SJSA1 (cell line): ENCODE measurements at regions not wholly inside any gene's neighbourhood (a gene's known extent, or its start where the extent isn't known, plus 50 kb on each side); places are given as distances from the start of the nearest gene placed in this dataset.

Source experiments
- DNase-seq, 2 experiments: peaks; one replicate each; pipeline ENCODE4 v3.0.0-alpha.2; 2015 to 2020; ENCODE audit warnings: low spot score in 2 of 2, low read depth in 1 of 2
- H3K27ac ChIP-seq: fragments of 250-450 bp; sonication (Bioruptor Pico); 2 replicates; pipeline ENCODE4 v1.5.1; 2020; ENCODE audit warnings: mild to moderate bottlenecking, moderate library complexity
- H3K27me3 ChIP-seq: fragments of 250-450 bp; sonication (Bioruptor Pico); replicated peaks from 2 replicates; pipeline ENCODE4 v1.5.1; 2020; ENCODE audit warnings: mild to moderate bottlenecking, moderate library complexity
- H3K36me3 ChIP-seq: fragments of 250-450 bp; sonication (Bioruptor Pico); 2 replicates; pipeline ENCODE4 v1.5.1; 2020; ENCODE audit warnings: mild to moderate bottlenecking
- H3K4me1 ChIP-seq: fragments of 250-450 bp; sonication (Bioruptor Pico); replicated peaks from 2 replicates; pipeline ENCODE4 v1.6.1; 2021; ENCODE audit warnings: mild to moderate bottlenecking
- H3K4me3 ChIP-seq: fragments of 250-450 bp; sonication (Bioruptor Pico); 2 replicates; pipeline ENCODE4 v1.5.1; 2020; ENCODE audit warnings: mild to moderate bottlenecking
- H3K9me3 ChIP-seq: fragments of 250-450 bp; sonication (Bioruptor Pico); replicated peaks from 2 replicates; pipeline ENCODE4 v1.5.1; 2020; ENCODE audit warnings: mild to moderate bottlenecking

GRCh38 chr11:24289301-24289700, 207.6 kb upstream of the LUZP2 start:
- Histone ChIP-seq H3K4me1 (no peaks in the 10 kb centered on the region), H3K36me3 (no peaks in the 10 kb centered on the region), H3K4me3 (no peak overlapping the region), H3K9me3 (no peaks in the 10 kb centered on the region), H3K27me3 (no peaks in the 10 kb centered on the region), H3K27ac (no peak overlapping the region)
- DNase-seq = no peak

GRCh38 chr11:24293964-24294363, 202.9 kb upstream of the LUZP2 start:
- H3K4me1 ChIP-seq = no peaks in the 10 kb centered on the region
- no peak overlapping the region for H3K4me3 ChIP-seq
- H3K27me3 ChIP-seq = no peaks in the 10 kb centered on the region
- no peak overlapping the region for H3K27ac ChIP-seq
- H3K36me3 ChIP-seq = no peaks in the 10 kb centered on the region
- no peaks in the 10 kb centered on the region for H3K9me3 ChIP-seq
- DNase-seq = no peak

DNA sequence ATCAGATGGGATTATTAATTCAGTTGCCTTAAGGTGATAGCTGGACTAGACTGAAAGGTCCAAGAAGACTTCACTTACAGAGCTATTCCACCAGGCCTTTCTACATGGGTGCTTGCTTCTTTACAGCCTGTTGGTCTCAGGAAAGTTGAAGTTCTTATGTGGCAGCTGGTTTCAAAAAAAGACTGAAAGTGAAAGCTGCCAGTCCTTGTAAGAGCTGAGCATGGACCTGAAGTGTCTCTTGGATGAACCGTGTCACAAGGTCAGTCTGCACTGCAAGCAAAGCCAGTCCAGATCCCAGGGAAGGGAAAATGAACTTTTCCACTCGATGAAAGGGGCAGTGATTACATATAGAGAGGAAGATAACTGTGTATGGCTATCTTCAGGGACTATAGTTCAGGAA, 201.5 kb upstream of the LUZP2 start:
- no peaks in the 10 kb centered on the region for H3K27me3 ChIP-seq
- no peaks in the 10 kb centered on the region for H3K4me1 ChIP-seq
- no peak overlapping the region for H3K4me3 ChIP-seq
- H3K27ac ChIP-seq = no peak overlapping the region
- no peaks in the 10 kb centered on the region for H3K9me3 ChIP-seq
- no peak for DNase-seq
- H3K36me3 ChIP-seq = no peaks in the 10 kb centered on the region

- no peak overlapping the region for H3K4me3 ChIP-seq
- H3K9me3 ChIP-seq = no peaks in the 10 kb centered on the region
- DNase-seq = no peak
- H3K27ac ChIP-seq = no peak overlapping the region
- no peaks in the 10 kb centered on the region for H3K36me3 ChIP-seq
- no peaks in the 10 kb centered on the region for H3K4me1 ChIP-seq
- H3K27me3 ChIP-seq = no peaks in the 10 kb centered on the region
These were observed 199.4 kb upstream of the LUZP2 start for GRCh38 chr11:24297461-24297860.

DNA sequence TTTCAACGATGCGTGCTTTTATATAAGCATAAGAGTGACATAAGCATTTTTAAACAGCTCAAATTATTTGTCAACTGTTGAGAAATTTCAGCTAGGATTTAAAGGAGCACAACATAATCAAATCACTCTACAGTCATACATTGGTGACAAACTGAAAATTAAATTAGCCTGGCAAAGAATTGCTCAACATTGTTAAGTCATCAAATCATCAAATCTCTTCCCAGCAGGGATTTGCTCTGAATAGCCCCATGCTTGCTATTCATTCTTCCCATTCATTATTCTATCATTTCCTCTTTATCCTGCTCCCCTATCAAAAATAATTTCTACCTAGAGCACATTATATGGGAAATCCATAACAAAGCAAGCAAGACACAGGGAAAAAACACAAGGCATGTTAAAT, 198.7 kb upstream of the LUZP2 start:
- Histone ChIP-seq H3K36me3 (no peaks in the 10 kb centered on the region), H3K27me3 (no peaks in the 10 kb centered on the region), H3K4me1 (no peaks in the 10 kb centered on the region), H3K27ac (no peak overlapping the region), H3K4me3 (no peak overlapping the region), H3K9me3 (no peaks in the 10 kb centered on the region)
- DNase-seq = no peak

GRCh38 chr11:24311974-24312373, 184.9 kb upstream of the LUZP2 start:
- H3K27ac ChIP-seq = no peak overlapping the region
- H3K9me3 ChIP-seq = no peaks in the 10 kb centered on the region
- H3K36me3 ChIP-seq = no peaks in the 10 kb centered on the region
- no peak overlapping the region for H3K4me3 ChIP-seq
- no peak for DNase-seq
- H3K4me1 ChIP-seq = no peaks in the 10 kb centered on the region
- no peaks in the 10 kb centered on the region for H3K27me3 ChIP-seq

GRCh38 chr11:24312464-24313238, 184.2 kb upstream of the LUZP2 start:
- Histone ChIP-seq H3K4me1 (no peaks in the 10 kb centered on the region), H3K4me3 (no peak overlapping the region), H3K27me3 (no peaks in the 10 kb centered on the region), H3K36me3 (no peaks in the 10 kb centered on the region), H3K9me3 (no peaks in the 10 kb centered on the region), H3K27ac (no peak overlapping the region)
- no peak for DNase-seq

DNA sequence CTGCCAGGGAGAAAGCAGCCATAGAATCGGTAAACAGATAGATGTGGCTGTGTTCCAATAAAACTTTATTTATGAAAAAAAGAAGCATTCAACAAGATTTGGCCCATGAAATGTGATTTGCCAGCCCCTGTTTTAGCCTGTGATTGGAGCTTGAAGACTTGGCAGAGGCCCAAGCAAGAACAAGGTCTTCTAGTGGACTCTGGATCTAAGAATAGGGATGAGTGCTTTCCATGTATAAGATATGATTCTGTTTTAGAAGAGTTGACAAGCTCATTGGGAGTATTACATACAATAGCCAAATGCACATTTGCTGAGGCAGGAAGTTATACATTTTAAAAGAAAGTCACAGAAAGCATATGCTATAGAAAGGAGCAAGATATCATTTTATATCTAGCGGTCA, 175.6 kb upstream of the LUZP2 start:
- no peak overlapping the region for H3K27ac ChIP-seq
- H3K4me1 ChIP-seq = no peaks in the 10 kb centered on the region
- H3K36me3 ChIP-seq = no peaks in the 10 kb centered on the region
- no peak for DNase-seq
- no peak overlapping the region for H3K4me3 ChIP-seq
- no peaks in the 10 kb centered on the region for H3K27me3 ChIP-seq
- no peaks in the 10 kb centered on the region for H3K9me3 ChIP-seq

DNA sequence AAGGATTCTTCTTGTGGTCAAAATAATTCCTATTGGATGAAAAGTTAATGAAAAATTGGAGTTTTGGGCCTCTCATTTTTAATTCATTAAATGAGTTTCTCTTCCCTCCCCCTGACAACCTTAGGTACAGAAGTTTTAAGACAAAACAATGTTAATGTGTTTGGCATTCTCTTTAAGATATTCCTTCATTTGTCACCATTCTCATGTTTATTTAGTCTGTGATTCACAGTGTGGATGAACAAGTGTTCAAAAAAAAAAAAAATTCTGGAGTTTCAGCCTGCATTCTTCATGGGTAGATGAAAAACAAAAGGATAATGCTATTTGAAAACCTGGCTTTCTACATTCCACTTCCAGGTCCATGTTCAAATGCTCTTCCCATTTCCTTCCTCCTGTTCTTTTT, 172.6 kb upstream of the LUZP2 start:
- Histone ChIP-seq H3K27me3 (no peaks in the 10 kb centered on the region), H3K9me3 (no peaks in the 10 kb centered on the region), H3K36me3 (no peaks in the 10 kb centered on the region), H3K27ac (no peak overlapping the region), H3K4me1 (no peaks in the 10 kb centered on the region), H3K4me3 (no peak overlapping the region)
- no peak for DNase-seq

DNA sequence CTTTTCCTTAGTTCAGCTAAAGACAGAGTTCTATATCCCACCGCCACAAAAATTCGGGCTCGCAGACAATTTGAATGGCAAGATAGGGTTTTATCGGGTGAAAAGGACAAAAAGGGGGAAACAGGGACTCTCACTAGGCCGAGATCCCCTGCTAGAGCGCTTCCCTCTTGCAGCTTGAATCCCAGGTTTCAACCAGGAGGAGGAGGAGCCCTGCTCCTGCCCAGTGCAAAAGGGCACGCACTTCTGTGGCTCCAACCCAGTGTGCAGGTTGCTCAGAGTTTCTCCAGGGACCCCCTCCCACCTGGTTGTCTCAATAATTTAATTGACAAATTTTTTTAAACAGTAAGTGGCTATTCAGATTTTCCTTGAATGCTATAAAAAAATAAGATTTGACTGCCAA, 152.6 kb upstream of the LUZP2 start:
- no peaks in the 10 kb centered on the region for H3K36me3 ChIP-seq
- H3K9me3 ChIP-seq = no peaks in the 10 kb centered on the region
- no peak for DNase-seq
- no peak overlapping the region for H3K27ac ChIP-seq
- H3K4me3 ChIP-seq = no peak overlapping the region
- no peaks in the 10 kb centered on the region for H3K27me3 ChIP-seq
- no peaks in the 10 kb centered on the region for H3K4me1 ChIP-seq

GRCh38 chr11:24348908-24349307, 147.9 kb upstream of the LUZP2 start:
- Histone ChIP-seq H3K27ac (no peak overlapping the region), H3K27me3 (no peaks in the 10 kb centered on the region), H3K9me3 (no peaks in the 10 kb centered on the region), H3K36me3 (no peaks in the 10 kb centered on the region), H3K4me1 (no peaks in the 10 kb centered on the region), H3K4me3 (no peak overlapping the region)
- DNase-seq = no peak

DNA sequence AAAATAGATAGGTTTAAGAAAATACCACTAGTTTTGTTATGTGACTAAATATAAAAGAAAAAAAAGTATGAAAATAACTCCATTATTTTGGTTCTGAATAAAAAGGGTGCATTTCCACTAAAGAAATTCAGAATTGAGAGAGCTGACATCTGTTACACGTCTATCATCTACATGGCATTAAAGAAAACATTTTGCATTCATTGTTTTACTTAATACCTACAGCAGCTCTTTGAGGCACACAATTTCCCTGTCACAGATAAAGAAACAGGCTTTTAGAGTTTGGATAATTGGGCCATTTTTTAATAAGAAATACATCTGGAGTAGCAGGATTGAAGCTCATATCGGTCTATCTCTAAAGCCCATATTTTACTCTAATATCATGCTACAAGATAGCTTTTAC, 145.7 kb upstream of the LUZP2 start:
- no peak for DNase-seq
- Histone ChIP-seq H3K27me3 (no peaks in the 10 kb centered on the region), H3K9me3 (no peaks in the 10 kb centered on the region), H3K36me3 (no peaks in the 10 kb centered on the region), H3K4me1 (no peaks in the 10 kb centered on the region), H3K4me3 (no peak overlapping the region), H3K27ac (no peak overlapping the region)

DNA sequence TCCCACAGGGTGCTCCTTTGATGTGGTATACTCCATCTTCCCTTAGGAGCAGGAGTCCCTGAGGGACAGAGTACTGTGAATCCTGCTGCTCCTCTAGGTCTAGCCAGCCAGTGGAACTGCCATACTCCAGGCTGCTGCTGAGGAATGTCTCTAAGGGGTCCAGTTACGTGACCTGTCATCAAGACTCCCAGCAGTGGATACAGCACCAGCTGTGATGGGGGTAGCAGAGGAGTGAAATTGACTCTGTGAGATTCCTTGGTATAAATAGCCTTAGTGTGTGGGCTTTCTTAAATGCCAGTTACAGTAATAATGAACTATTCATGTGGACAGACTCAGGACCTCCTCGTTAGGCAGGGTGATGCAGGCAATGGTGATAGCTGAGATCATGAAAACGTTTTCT, 140.4 kb upstream of the LUZP2 start:
- Histone ChIP-seq H3K4me1 (no peaks in the 10 kb centered on the region), H3K27ac (no peak overlapping the region), H3K36me3 (no peaks in the 10 kb centered on the region), H3K4me3 (no peak overlapping the region), H3K9me3 (no peaks in the 10 kb centered on the region), H3K27me3 (no peaks in the 10 kb centered on the region)
- DNase-seq = no peak

DNA sequence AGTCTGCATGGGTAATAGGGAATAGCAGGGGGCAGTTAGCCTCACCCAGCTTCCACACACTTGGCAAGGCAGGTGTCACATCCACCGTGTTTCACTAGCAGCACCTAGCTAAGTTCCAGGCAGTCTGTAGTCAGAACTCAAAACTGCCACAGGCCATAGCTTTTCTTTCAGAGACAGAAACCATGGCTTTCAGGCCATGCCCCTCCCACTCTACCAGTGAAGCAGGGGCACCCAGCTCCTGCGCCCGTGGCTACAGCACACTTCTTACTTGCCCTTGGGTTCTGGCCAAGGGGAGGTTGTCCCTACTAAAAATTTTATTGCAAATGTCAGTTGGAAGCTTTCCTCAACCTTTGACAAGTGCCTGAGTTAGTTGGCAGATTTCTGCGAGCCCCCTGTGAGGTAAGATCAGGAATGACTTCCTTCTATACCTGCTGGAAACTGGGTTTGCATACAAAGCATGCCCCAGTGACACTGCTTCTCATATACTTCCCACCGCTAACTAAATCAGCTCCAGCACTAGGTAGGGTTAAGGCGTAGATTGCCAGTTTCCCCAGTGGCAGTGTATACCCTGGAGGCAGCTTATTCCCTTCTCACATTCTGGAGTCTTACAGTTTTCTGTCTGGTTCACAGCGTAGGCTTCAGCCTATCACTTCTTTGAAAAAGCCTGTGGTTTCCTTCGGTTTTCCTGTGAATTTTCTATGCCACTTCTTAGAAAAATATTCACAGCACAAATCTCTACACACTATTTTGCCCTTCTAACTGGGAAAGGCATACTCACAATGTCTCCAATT, 139.0 kb upstream of the LUZP2 start:
- Histone ChIP-seq H3K4me1 (no peaks in the 10 kb centered on the region), H3K9me3 (no peaks in the 10 kb centered on the region), H3K36me3 (no peaks in the 10 kb centered on the region), H3K27ac (no peak overlapping the region), H3K27me3 (no peaks in the 10 kb centered on the region), H3K4me3 (no peak overlapping the region)
- DNase-seq = no peak
